DND-41 (cell line): ENCODE measurements at regions not wholly inside any gene's neighbourhood (a gene's known extent, or its start where the extent isn't known, plus 50 kb on each side); places are given as distances from the start of the nearest gene placed in this dataset.

Experiments
- ATAC-seq: fragments of 200-7000 bp; cut with Tn5 transposase; 3 replicates; pipeline ENCODE4 v1.9.1; 2021; ENCODE audit warnings: low read depth; ENCODE audit not compliant: insufficient read depth
- DNase-seq: peaks from one replicate; pipeline ENCODE4 v3.0.0-alpha.2; 2020
- H2AFZ ChIP-seq: 2 replicates; pipeline ENCODE4 v1.6.0; 2012; ENCODE audit warnings: low read depth, low read length
- H3K27ac ChIP-seq: 2 replicates; pipeline ENCODE4 v1.5.1; 2012; ENCODE audit warnings: low read length, inconsistent platforms
- H3K27me3 ChIP-seq: fragments of 200-600 bp; sonication (generic); 2 replicates; pipeline ENCODE4 v1.6.0; 2012; ENCODE audit warnings: low read length, mild to moderate bottlenecking, inconsistent platforms; ENCODE audit not compliant: insufficient read depth, poor library complexity
- H3K36me3 ChIP-seq: 2 replicates; pipeline ENCODE4 v1.5.1; 2012; ENCODE audit warnings: low read length, inconsistent platforms; ENCODE audit not compliant: insufficient read depth
- H3K4me1 ChIP-seq: 2 replicates; pipeline ENCODE4 v1.5.1; 2012; ENCODE audit warnings: mild to moderate bottlenecking, low read length; ENCODE audit not compliant: insufficient read depth
- H3K4me2 ChIP-seq: 2 replicates; pipeline ENCODE4 v1.6.0; 2012; ENCODE audit warnings: mild to moderate bottlenecking, moderate library complexity, low read length, inconsistent platforms; ENCODE audit not compliant: insufficient read depth
- H3K4me3 ChIP-seq, 2 experiments: fragments of 200-600 bp in 1 of 2; shearing (Covaris generic) in 1 of 2; 2 replicates each; pipeline ENCODE4 v1.5.1; 2012 to 2016; ENCODE audit warnings: inconsistent platforms in 2 of 2, low read length in 2 of 2, mild to moderate bottlenecking in 2 of 2, low read depth in 1 of 2, moderate library complexity in 1 of 2
- H3K79me2 ChIP-seq: 2 replicates; pipeline ENCODE4 v1.6.0; 2012; ENCODE audit warnings: low read length, inconsistent platforms; ENCODE audit not compliant: insufficient read depth
- H3K9ac ChIP-seq: 2 replicates; pipeline ENCODE4 v1.6.0; 2012; ENCODE audit warnings: low read depth, mild to moderate bottlenecking, inconsistent platforms, low read length, moderate library complexity
- H3K9me3 ChIP-seq: 2 replicates; pipeline ENCODE4 v1.5.1; 2012; ENCODE audit warnings: low read length, moderate library complexity, mild to moderate bottlenecking, inconsistent platforms; ENCODE audit not compliant: insufficient read depth, severe bottlenecking
- H4K20me1 ChIP-seq: 2 replicates; pipeline ENCODE4 v1.6.0; 2012; ENCODE audit warnings: low read length; ENCODE audit not compliant: insufficient read depth
- CTCF ChIP-seq: IDR thresholded peaks from 2 replicates; pipeline ENCODE4 v1.5.1; 2012; ENCODE audit warnings: borderline replicate concordance, low read length, moderate library complexity, mild to moderate bottlenecking; ENCODE audit not compliant: poor library complexity, severe bottlenecking; ENCODE audit errors: extremely low read depth
- EZH2 ChIP-seq: IDR thresholded peaks from 3 replicates; pipeline ENCODE4 v1.6.1; 2012; ENCODE audit warnings: borderline replicate concordance, low read depth, mild to moderate bottlenecking, moderate library complexity, low read length, inconsistent platforms; ENCODE audit not compliant: severe bottlenecking

GRCh38 chr22:48755059-48755949 lies 1072.4 kb downstream of the BRD1 start:
- H4K20me1 ChIP-seq, result 0 out of 2 replicates have a peak, but pooled peaks cover 8% of the 10 kb centered on the region
- H3K79me2 ChIP-seq, result no peaks in the 10 kb centered on the region
- H3K27me3 ChIP-seq, result no peaks in the 10 kb centered on the region
- no peak overlapping the region for H3K27ac ChIP-seq
- H3K4me3 ChIP-seq, result no peak overlapping the region
- DNase-seq (no peak), ATAC-seq (no peak)
- no peak overlapping the region for H3K4me2 ChIP-seq
- no peak overlapping the region for H2AFZ ChIP-seq
- no peak for TF ChIP-seq CTCF
- no peak for TF ChIP-seq EZH2
- H3K9me3 ChIP-seq, result no peaks in the 10 kb centered on the region
- no peaks in the 10 kb centered on the region for H3K4me1 ChIP-seq
- H3K9ac ChIP-seq, result no peak overlapping the region
- H3K36me3 ChIP-seq, result no peaks in the 10 kb centered on the region

GRCh38 chr22:48754611-48755058 lies 1073.0 kb downstream of the BRD1 start:
- H3K4me1 ChIP-seq, result no peaks in the 10 kb centered on the region
- H3K4me2 ChIP-seq, result no peak overlapping the region
- H2AFZ ChIP-seq, result no peak overlapping the region
- no peaks in the 10 kb centered on the region for H3K27me3 ChIP-seq
- H3K9me3 ChIP-seq, result no peaks in the 10 kb centered on the region
- no peak overlapping the region for H3K4me3 ChIP-seq
- DNase-seq, result no peak
- H3K9ac ChIP-seq, result no peak overlapping the region
- no peaks in the 10 kb centered on the region for H3K79me2 ChIP-seq
- no peak for TF ChIP-seq EZH2
- TF ChIP-seq CTCF, result no peak
- peaks cover 8% of the 10 kb centered on the region; the same call in 1 of the 2 replicates for H4K20me1 ChIP-seq
- no peak overlapping the region for H3K27ac ChIP-seq
- no peak for ATAC-seq
- H3K36me3 ChIP-seq, result no peaks in the 10 kb centered on the region

- no peaks in the 10 kb centered on the region for H3K79me2 ChIP-seq
- H3K36me3 ChIP-seq, result no peaks in the 10 kb centered on the region
- H3K9me3 ChIP-seq, result no peaks in the 10 kb centered on the region
- H3K4me1 ChIP-seq, result no peaks in the 10 kb centered on the region
- H2AFZ ChIP-seq, result no peak overlapping the region
- no peak overlapping the region for H3K9ac ChIP-seq
- no peak overlapping the region for H3K4me3 ChIP-seq
- ATAC-seq, result no peak
- no peak overlapping the region for H3K4me2 ChIP-seq
- H4K20me1 ChIP-seq, result peaks cover 8% of the 10 kb centered on the region; the same call in 1 of the 2 replicates
- no peak overlapping the region for H3K27ac ChIP-seq
- no peak for DNase-seq
- no peaks in the 10 kb centered on the region for H3K27me3 ChIP-seq
- TF ChIP-seq CTCF (no peak), EZH2 (no peak)
These were observed 1073.7 kb downstream of the BRD1 start for GRCh38 chr22:48753752-48754517.
